Fibroblast of lung (primary cell): ENCODE measurements at regions not wholly inside any gene's neighbourhood (a gene's known extent, or its start where the extent isn't known, plus 50 kb on each side); places are given as distances from the start of the nearest gene placed in this dataset.

Experiments
- CTCF ChIP-seq, 2 donors: IDR thresholded peaks in 1 of 2; conservative IDR thresholded peaks in 1 of 2; 1 replicate in 1 of 2; 2 replicates in 1 of 2; pipeline ENCODE4 v1.5.1; 2011 to 2012; ENCODE audit warnings: low read length in 2 of 2, control low read depth in 1 of 2, inconsistent platforms in 1 of 2, low read depth in 1 of 2, mild to moderate bottlenecking in 1 of 2
- EZH2 ChIP-seq: IDR thresholded peaks from 2 replicates; pipeline ENCODE4 v1.5.1; 2012; ENCODE audit warnings: low read length, control low read depth, mild to moderate bottlenecking; ENCODE audit errors: missing control alignments

DNA sequence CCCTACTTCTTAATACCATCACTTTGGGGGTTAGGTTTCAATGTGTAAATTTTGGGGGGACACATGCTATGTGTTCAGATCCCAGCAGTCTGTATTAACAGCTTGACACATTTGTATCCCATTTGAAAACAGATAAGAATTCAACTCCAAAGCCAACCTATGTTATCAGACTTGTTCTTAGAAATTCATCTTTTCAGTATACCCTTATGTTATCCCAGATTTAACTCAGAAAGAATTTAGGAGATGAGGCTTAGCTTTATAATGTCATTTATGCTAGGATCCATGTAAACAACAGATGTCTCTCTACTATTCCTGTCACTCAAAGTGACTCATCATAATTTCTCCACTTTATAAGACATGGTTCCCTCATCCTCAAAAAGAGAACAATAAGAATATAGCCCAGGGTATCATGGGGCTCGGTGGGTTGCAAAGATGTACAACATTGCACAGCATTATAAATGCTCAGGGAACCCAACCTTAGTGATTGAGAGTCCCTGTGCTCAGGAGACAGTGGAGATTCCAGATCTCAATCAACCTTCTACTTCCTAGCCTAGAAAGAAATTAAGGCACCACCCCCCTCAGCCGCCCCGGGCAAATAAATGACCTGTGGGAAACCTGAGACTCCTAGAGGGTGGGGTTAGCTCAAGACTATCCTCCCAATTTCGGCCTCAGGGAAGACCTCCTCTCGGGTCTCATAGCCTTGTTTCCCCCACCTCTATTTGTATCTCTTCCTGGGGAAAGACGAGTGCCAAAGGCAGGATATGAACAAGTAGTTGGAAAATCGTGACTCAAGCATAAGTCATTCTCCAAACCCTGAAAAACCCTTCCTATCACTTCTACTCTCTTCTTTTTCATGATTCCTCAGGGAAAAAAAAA, 265.1 kb upstream of the CAMK1G start:
- TF ChIP-seq CTCF (conservative IDR thresholded peaks at IDR 0.05 in 1 of 2, IDR thresholded peaks at IDR 0.05 in 1 of 2; ENCODE audit: low read depth in 1 of 2, low read length in 2 of 2) = no peak
- no peak for TF ChIP-seq EZH2
